Breast epithelium (tissue), 4 donors: ENCODE measurements at regions not wholly inside any gene's neighbourhood (a gene's known extent, or its start where the extent isn't known, plus 50 kb on each side); places are given as distances from the start of the nearest gene placed in this dataset.

Experiments used
- DNase-seq, 2 donors: peaks; one replicate each; pipeline ENCODE4 v3.0.0-alpha.2; 2019; ENCODE audit warnings: low spot score in 2 of 2
- H3K27ac ChIP-seq, 2 donors: fragments of 200-600 bp; sonication (generic) in 1 of 2; one replicate each; pipeline ENCODE4 v1.5.1; 2016 to 2019; ENCODE audit warnings: mild to moderate bottlenecking in 1 of 2
- H3K27me3 ChIP-seq, 2 donors: fragments of 200-600 bp; sonication (generic) in 1 of 2; one replicate each; pipeline versions ENCODE4 v1.5.1 to v1.6.0; 2017 to 2019; ENCODE audit warnings: control low read depth in 1 of 2, mild to moderate bottlenecking in 1 of 2
- H3K36me3 ChIP-seq: fragments of 200-600 bp; one replicate; pipeline ENCODE4 v1.5.1; 2019
- H3K4me1 ChIP-seq, 2 donors: fragments of 200-600 bp; sonication (generic); one replicate each; pipeline ENCODE4 v1.5.1; 2016 to 2019; ENCODE audit warnings: control low read depth in 1 of 2
- H3K4me3 ChIP-seq, 3 donors: fragments of 200-600 bp; sonication (generic); 1 replicate in 2 of 3; 2 replicates in 1 of 3; pipeline ENCODE4 v1.5.1; 2016 to 2019; ENCODE audit warnings: mild to moderate bottlenecking in 3 of 3, moderate library complexity in 2 of 3
- H3K9me3 ChIP-seq, 2 donors: fragments of 200-600 bp; sonication (generic) in 1 of 2; one replicate each; pipeline ENCODE4 v1.5.1; 2016 to 2019; ENCODE audit warnings: control low read depth in 1 of 2
- POLR2A ChIP-seq: fragments of 450-650 bp; IDR thresholded peaks from one replicate; pipeline ENCODE4 v1.6.1; 2016; ENCODE audit warnings: antibody characterized with exemption, mild to moderate bottlenecking, moderate library complexity
- POLR2AphosphoS5 ChIP-seq, 3 donors: sonication (generic); formaldehyde crosslinking; IDR thresholded peaks; one replicate each; pipeline ENCODE4 v1.6.1; 2017; ENCODE audit warnings: antibody characterized with exemption in 3 of 3
- intact Hi-C: fragments of 100-400 bp; cut with DNase I; formaldehyde crosslinking; loops from one replicate; pipeline ENCODE4 v1.15.1; 2023; ENCODE audit warnings: low total_unique reads
- TF ChIP-seq, protein P1 (sequence below), 3 donors: fragments of 450-650 bp; IDR thresholded peaks; one replicate each; pipeline ENCODE4 v1.5.1; 2016 to 2017; ENCODE audit warnings: antibody characterized with exemption in 3 of 3, mild to moderate bottlenecking in 3 of 3, moderate library complexity in 3 of 3

- intact Hi-C loops: no loop called here
- no peak for TF ChIP-seq POLR2AphosphoS5 (IDR thresholded peaks at IDR 0.05)
- TF ChIP-seq, protein P1, sequence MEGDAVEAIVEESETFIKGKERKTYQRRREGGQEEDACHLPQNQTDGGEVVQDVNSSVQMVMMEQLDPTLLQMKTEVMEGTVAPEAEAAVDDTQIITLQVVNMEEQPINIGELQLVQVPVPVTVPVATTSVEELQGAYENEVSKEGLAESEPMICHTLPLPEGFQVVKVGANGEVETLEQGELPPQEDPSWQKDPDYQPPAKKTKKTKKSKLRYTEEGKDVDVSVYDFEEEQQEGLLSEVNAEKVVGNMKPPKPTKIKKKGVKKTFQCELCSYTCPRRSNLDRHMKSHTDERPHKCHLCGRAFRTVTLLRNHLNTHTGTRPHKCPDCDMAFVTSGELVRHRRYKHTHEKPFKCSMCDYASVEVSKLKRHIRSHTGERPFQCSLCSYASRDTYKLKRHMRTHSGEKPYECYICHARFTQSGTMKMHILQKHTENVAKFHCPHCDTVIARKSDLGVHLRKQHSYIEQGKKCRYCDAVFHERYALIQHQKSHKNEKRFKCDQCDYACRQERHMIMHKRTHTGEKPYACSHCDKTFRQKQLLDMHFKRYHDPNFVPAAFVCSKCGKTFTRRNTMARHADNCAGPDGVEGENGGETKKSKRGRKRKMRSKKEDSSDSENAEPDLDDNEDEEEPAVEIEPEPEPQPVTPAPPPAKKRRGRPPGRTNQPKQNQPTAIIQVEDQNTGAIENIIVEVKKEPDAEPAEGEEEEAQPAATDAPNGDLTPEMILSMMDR (IDR thresholded peaks at IDR 0.05): no peak
- TF ChIP-seq POLR2A: no peak
Observed at GRCh38 chrX:97931586-97931985, 1047.9 kb downstream of the RPA4 start.

GRCh38 chrX:97936296-97936695 is 1052.6 kb downstream of the RPA4 start:
- intact Hi-C loops: no loop called here
- DNase-seq: no peak
- Histone ChIP-seq H3K4me3 (no peak overlapping the region), H3K36me3 (no peaks in the 10 kb centered on the region), H3K4me1 (no peaks in the 10 kb centered on the region), H3K27ac (no peak overlapping the region), H3K27me3 (peaks cover 0 to 33% of the 10 kb centered on the region in 2 donors), H3K9me3 (no peaks in the 10 kb centered on the region)
- TF ChIP-seq, protein P1 (IDR thresholded peaks at IDR 0.05): no peak
- no peak for TF ChIP-seq POLR2AphosphoS5 (IDR thresholded peaks at IDR 0.05)
- no peak for TF ChIP-seq POLR2A

More at GRCh38 chrX:97931586-97931985, 1047.9 kb downstream of the RPA4 start:
- no peaks in the 10 kb centered on the region for H3K36me3 ChIP-seq
- peaks cover 0 to 7% of the 10 kb centered on the region in 2 donors for H3K9me3 ChIP-seq
- H3K4me3 ChIP-seq: no peak overlapping the region
- no peak for DNase-seq
- no peaks in the 10 kb centered on the region for H3K4me1 ChIP-seq
- no peak overlapping the region for H3K27ac ChIP-seq
- H3K27me3 ChIP-seq: peaks cover 0 to 23% of the 10 kb centered on the region in 2 donors

- DNase-seq: no peak
- peaks cover 0 to 44% of the 10 kb centered on the region in 2 donors for H3K27me3 ChIP-seq
- intact Hi-C loops: no loop called here
- TF ChIP-seq, protein P1 (IDR thresholded peaks at IDR 0.05): no peak
- TF ChIP-seq POLR2A (no peak), POLR2AphosphoS5 (IDR thresholded peaks at IDR 0.05) (no peak)
- no peak overlapping the region for H3K27ac ChIP-seq
- no peaks in the 10 kb centered on the region for H3K4me1 ChIP-seq
- no peak overlapping the region for H3K4me3 ChIP-seq
- H3K9me3 ChIP-seq: no peaks in the 10 kb centered on the region
- no peaks in the 10 kb centered on the region for H3K36me3 ChIP-seq
Observed at GRCh38 chrX:97938706-97939105, 1055.0 kb downstream of the RPA4 start.

DNA sequence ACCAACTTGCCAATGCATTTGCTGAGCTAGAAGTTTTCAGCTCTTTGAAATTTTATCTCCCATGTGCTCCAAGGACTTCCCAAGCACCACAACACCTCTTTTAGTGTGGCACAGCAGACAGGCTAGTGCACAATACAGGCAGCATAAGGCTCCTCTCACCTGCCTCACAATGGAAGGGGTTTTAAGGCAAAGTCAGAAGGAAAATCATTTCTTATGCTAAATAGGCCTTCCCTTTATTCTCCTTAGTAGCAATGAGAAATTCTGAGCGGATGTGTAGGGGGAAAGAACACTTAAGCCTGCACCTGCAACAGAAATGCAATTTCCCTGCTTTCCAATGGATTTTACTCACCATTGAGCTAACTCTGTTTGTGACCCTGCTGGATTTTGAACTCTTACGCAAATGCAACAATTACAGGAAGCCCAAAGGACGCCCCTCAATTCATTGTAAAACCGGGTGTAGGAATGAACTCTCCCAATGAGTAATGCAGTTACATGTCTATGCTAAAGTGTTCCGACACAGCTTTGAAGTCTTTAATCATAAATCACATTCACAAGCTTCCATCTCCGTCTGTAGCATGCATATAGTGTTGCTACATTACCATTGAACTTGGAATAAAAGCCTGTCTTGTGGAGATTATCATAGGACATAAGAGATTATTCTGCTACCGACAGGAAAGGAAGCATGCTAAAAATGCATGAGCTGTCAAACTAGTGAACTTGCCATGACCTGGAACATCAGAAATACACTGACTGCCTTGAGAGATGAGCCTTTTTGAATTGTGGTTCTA is 1084.9 kb downstream of the RPA4 start:
- H3K36me3 ChIP-seq: no peaks in the 10 kb centered on the region
- no peaks in the 10 kb centered on the region for H3K9me3 ChIP-seq
- peaks cover 0 to 22% of the 10 kb centered on the region in 2 donors for H3K27me3 ChIP-seq
- intact Hi-C loops: no loop called here
- no peak for DNase-seq
- H3K4me3 ChIP-seq: no peak overlapping the region
- no peak for TF ChIP-seq POLR2AphosphoS5 (IDR thresholded peaks at IDR 0.05)
- TF ChIP-seq POLR2A: no peak
- TF ChIP-seq, protein P1 (IDR thresholded peaks at IDR 0.05): no peak
- no peak overlapping the region for H3K27ac ChIP-seq
- H3K4me1 ChIP-seq: no peaks in the 10 kb centered on the region

GRCh38 chrX:97984641-97985040 is 1100.9 kb downstream of the RPA4 start:
- Histone ChIP-seq H3K27ac (no peak overlapping the region), H3K27me3 (peaks cover 0 to 7% of the 10 kb centered on the region in 2 donors), H3K9me3 (no peaks in the 10 kb centered on the region), H3K36me3 (no peaks in the 10 kb centered on the region), H3K4me1 (no peaks in the 10 kb centered on the region), H3K4me3 (no peak overlapping the region)
- DNase-seq: no peak
- TF ChIP-seq POLR2AphosphoS5 (IDR thresholded peaks at IDR 0.05) (no peak), POLR2A (no peak)
- TF ChIP-seq, protein P1 (IDR thresholded peaks at IDR 0.05): no peak
- intact Hi-C loops: no loop called here
